Keratinocyte (primary cell): ENCODE measurements at regions not wholly inside any gene's neighbourhood (a gene's known extent, or its start where the extent isn't known, plus 50 kb on each side); places are given as distances from the start of the nearest gene placed in this dataset.

ENCODE experiments used
- CTCF ChIP-seq, 3 experiments: IDR thresholded peaks in 1 of 3; conservative IDR thresholded peaks in 1 of 3; optimal IDR thresholded peaks in 1 of 3; 2 replicates in 2 of 3; 3 replicates in 1 of 3; pipeline versions ENCODE3 to v1.5.1; 2011; ENCODE audit warnings: low read length in 3 of 3, mild to moderate bottlenecking in 3 of 3, moderate library complexity in 2 of 3, control low read depth in 1 of 3, inconsistent platforms in 1 of 3; ENCODE audit not compliant: insufficient read depth in 2 of 3; ENCODE audit errors: extremely low read depth in 1 of 3
- EZH2 ChIP-seq: IDR thresholded peaks from one replicate; pipeline ENCODE4 v1.6.1; 2012; ENCODE audit warnings: inconsistent platforms, mild to moderate bottlenecking, low read length, moderate library complexity

- TF ChIP-seq CTCF (optimal IDR thresholded peaks at IDR 0.05 in 1 of 3, IDR thresholded peaks at IDR 0.05 in 1 of 3, conservative IDR thresholded peaks at IDR 0.05 in 1 of 3; ENCODE audit: extremely low read depth in 1 of 3, insufficient read depth in 2 of 3, low read length in 3 of 3), result no peak
- TF ChIP-seq EZH2, result no peak
Observed at GRCh38 chr18:24831081-24831480, 370.6 kb downstream of the HRH4 start.
